Testis (tissue), 2 donors: ENCODE measurements at regions not wholly inside any gene's neighbourhood (a gene's known extent, or its start where the extent isn't known, plus 50 kb on each side); places are given as distances from the start of the nearest gene placed in this dataset.

ENCODE experiments used
- DNase-seq: peaks from one replicate; pipeline ENCODE4 v3.0.0-alpha.2; 2019
- H3K27ac ChIP-seq, 2 donors: fragments of 200-600 bp; sonication (generic); one replicate each; pipeline ENCODE4 v1.5.1; 2019
- H3K27me3 ChIP-seq: fragments of 200-600 bp; sonication (generic); one replicate; pipeline ENCODE4 v1.5.1; 2019
- H3K36me3 ChIP-seq: fragments of 200-600 bp; sonication (generic); one replicate; pipeline ENCODE4 v1.5.1; 2017; ENCODE audit warnings: low read depth; ENCODE audit errors: missing control alignments
- H3K4me1 ChIP-seq: fragments of 200-600 bp; sonication (generic); one replicate; pipeline ENCODE4 v1.5.1; 2019
- H3K4me3 ChIP-seq, 2 donors: fragments of 200-600 bp; sonication (generic); one replicate each; pipeline ENCODE4 v1.5.1; 2017 to 2019
- H3K9me3 ChIP-seq: fragments of 200-600 bp; sonication (generic); one replicate; pipeline ENCODE4 v1.5.1; 2017
- CTCF ChIP-seq, 3 experiments: fragments of 450-650 bp in 2 of 3; fragments of 200-600 bp in 1 of 3; sonication (generic) in 1 of 3; IDR thresholded peaks; one replicate each; pipeline ENCODE4 v1.5.1; 2016 to 2019; ENCODE audit warnings: antibody characterized with exemption in 3 of 3, mild to moderate bottlenecking in 2 of 3, moderate library complexity in 1 of 3
- POLR2A ChIP-seq: fragments of 450-650 bp; IDR thresholded peaks from one replicate; pipeline ENCODE4 v1.6.1; 2017; ENCODE audit warnings: antibody characterized with exemption, mild to moderate bottlenecking, moderate library complexity
- WGBS, 2 donors: methylation state at CpG; one replicate each; pipeline ENCODE4 v1.1.5; 2018; 5-methylcytosine and 5-hydroxymethylcytosine counted together
- intact Hi-C: fragments of 100-400 bp; cut with DNase I; formaldehyde crosslinking; loops from one replicate; pipeline ENCODE4 v1.15.1; 2023; ENCODE audit warnings: low total_unique reads

GRCh38 chr7:81005254-81005653 is 86.4 kb upstream of the SEMA3C start:
- Histone ChIP-seq H3K36me3 (no peaks in the 10 kb centered on the region), H3K27me3 (no peaks in the 10 kb centered on the region), H3K27ac (no peak overlapping the region), H3K4me1 (no peaks in the 10 kb centered on the region), H3K9me3 (no peaks in the 10 kb centered on the region), H3K4me3 (no peak overlapping the region)
- no peak for DNase-seq
- intact Hi-C loops: no loop called here
- whole genome bisulfite sequencing, 2 donors: 86 to 92% methylated on average over 5 of the region's 5 CpGs
- TF ChIP-seq CTCF (IDR thresholded peaks at IDR 0.05) (no peak), POLR2A (no peak)

- Histone ChIP-seq H3K27me3 (no peaks in the 10 kb centered on the region), H3K27ac (no peak overlapping the region), H3K36me3 (no peaks in the 10 kb centered on the region), H3K4me3 (no peak overlapping the region), H3K4me1 (no peaks in the 10 kb centered on the region), H3K9me3 (no peaks in the 10 kb centered on the region)
- WGBS, 2 donors: 73 to 100% methylated on average over 1 of the region's 1 CpG
- intact Hi-C loops: no loop called here
- TF ChIP-seq CTCF (IDR thresholded peaks at IDR 0.05) (no peak), POLR2A (no peak)
- DNase-seq: no peak
Measured at GRCh38 chr7:81004098-81004497, 85.2 kb upstream of the SEMA3C start.

GRCh38 chr7:81003326-81003725 is 84.5 kb upstream of the SEMA3C start:
- 81 to 91% methylated on average over 3 of the region's 3 CpGs for WGBS, 2 donors
- no peaks in the 10 kb centered on the region for H3K27me3 ChIP-seq
- no peaks in the 10 kb centered on the region for H3K4me1 ChIP-seq
- DNase-seq: no peak
- H3K27ac ChIP-seq: no peak overlapping the region
- TF ChIP-seq POLR2A (no peak), CTCF (IDR thresholded peaks at IDR 0.05) (no peak)
- H3K36me3 ChIP-seq: no peaks in the 10 kb centered on the region
- intact Hi-C loops: no loop called here
- no peaks in the 10 kb centered on the region for H3K9me3 ChIP-seq
- H3K4me3 ChIP-seq: no peak overlapping the region

GRCh38 chr7:81002421-81002820 is 83.6 kb upstream of the SEMA3C start:
- Histone ChIP-seq H3K27me3 (no peaks in the 10 kb centered on the region), H3K9me3 (no peaks in the 10 kb centered on the region), H3K36me3 (no peaks in the 10 kb centered on the region), H3K4me3 (no peak overlapping the region), H3K27ac (no peak overlapping the region), H3K4me1 (no peaks in the 10 kb centered on the region)
- no peak for DNase-seq
- intact Hi-C loops: no loop called here
- no peak for TF ChIP-seq CTCF (IDR thresholded peaks at IDR 0.05)
- TF ChIP-seq POLR2A: no peak

- no peaks in the 10 kb centered on the region for H3K4me1 ChIP-seq
- intact Hi-C loops: no loop called here
Measured at GRCh38 chr7:80999771-81000170, 80.9 kb upstream of the SEMA3C start.

More at GRCh38 chr7:80999771-81000170, 80.9 kb upstream of the SEMA3C start:
- H3K27me3 ChIP-seq: no peaks in the 10 kb centered on the region
- H3K4me3 ChIP-seq: no peak overlapping the region
- H3K36me3 ChIP-seq: no peaks in the 10 kb centered on the region
- DNase-seq: no peak
- H3K9me3 ChIP-seq: no peaks in the 10 kb centered on the region
- TF ChIP-seq CTCF (IDR thresholded peaks at IDR 0.05) (no peak), POLR2A (no peak)
- 88 to 93% methylated on average over 2 of the region's 2 CpGs for whole genome bisulfite sequencing, 2 donors
- H3K27ac ChIP-seq: no peak overlapping the region
